ENCODE measurements at regions not wholly inside any gene's neighbourhood (a gene's known extent, or its start where the extent isn't known, plus 50 kb on each side); places are given as distances from the start of the nearest gene placed in this dataset.

GRCh38 chr5:2166306-2166978 is 283.7 kb upstream of the IRX4 start:
- TF ChIP-seq, protein P1, sequence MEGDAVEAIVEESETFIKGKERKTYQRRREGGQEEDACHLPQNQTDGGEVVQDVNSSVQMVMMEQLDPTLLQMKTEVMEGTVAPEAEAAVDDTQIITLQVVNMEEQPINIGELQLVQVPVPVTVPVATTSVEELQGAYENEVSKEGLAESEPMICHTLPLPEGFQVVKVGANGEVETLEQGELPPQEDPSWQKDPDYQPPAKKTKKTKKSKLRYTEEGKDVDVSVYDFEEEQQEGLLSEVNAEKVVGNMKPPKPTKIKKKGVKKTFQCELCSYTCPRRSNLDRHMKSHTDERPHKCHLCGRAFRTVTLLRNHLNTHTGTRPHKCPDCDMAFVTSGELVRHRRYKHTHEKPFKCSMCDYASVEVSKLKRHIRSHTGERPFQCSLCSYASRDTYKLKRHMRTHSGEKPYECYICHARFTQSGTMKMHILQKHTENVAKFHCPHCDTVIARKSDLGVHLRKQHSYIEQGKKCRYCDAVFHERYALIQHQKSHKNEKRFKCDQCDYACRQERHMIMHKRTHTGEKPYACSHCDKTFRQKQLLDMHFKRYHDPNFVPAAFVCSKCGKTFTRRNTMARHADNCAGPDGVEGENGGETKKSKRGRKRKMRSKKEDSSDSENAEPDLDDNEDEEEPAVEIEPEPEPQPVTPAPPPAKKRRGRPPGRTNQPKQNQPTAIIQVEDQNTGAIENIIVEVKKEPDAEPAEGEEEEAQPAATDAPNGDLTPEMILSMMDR (IDR thresholded peaks at IDR 0.05): no peak
- no peak for TF ChIP-seq POLR2A (IDR thresholded peaks at IDR 0.05)

Data from body of pancreas (tissue), 4 donors.